Activated naive CD8-positive, alpha-beta T cell treated with anti-CD3 and anti-CD28 coated beads, Interleukin-2, amount 10 ng/mL, durations not matched to agents 7 days and 5 days (primary cell): ENCODE measurements at regions not wholly inside any gene's neighbourhood (a gene's known extent, or its start where the extent isn't known, plus 50 kb on each side); places are given as distances from the start of the nearest gene placed in this dataset.

Experiments
- ATAC-seq: fragments of 150-1000 bp; cut with Tn5 transposase; one replicate; pipeline ENCODE4 v1.10.0; 2021; ENCODE audit warnings: low read depth, moderate library complexity
- POLR2A ChIA-PET: fragments of 350-600 bp; sonication (Branson Sonifier 250); formaldehyde crosslinking; loops from one replicate; lab custom pipeline; 2021; ENCODE audit warnings: antibody characterized with exemption; lab: Charles Lee
- DNase-seq: peaks from one replicate; pipeline ENCODE4 v3.0.0; 2021
- H3K27ac Mint-ChIP-seq: one replicate; pipeline ENCODE4 v1.8.0; 2022; ENCODE audit warnings: mild to moderate bottlenecking, mixed read lengths
- H3K27me3 Mint-ChIP-seq: one replicate; pipeline ENCODE4 v1.8.0; 2022; ENCODE audit warnings: mild to moderate bottlenecking, moderate library complexity, mixed read lengths
- H3K36me3 Mint-ChIP-seq: one replicate; pipeline ENCODE4 v1.8.0; 2021; ENCODE audit warnings: mild to moderate bottlenecking, mixed read lengths
- H3K4me1 Mint-ChIP-seq: one replicate; pipeline ENCODE4 v1.8.0; 2021; ENCODE audit warnings: mixed read lengths
- H3K4me3 Mint-ChIP-seq: one replicate; pipeline ENCODE4 v1.8.0; 2022; ENCODE audit warnings: mild to moderate bottlenecking, moderate library complexity, mixed read lengths
- H3K9me3 Mint-ChIP-seq: one replicate; pipeline ENCODE4 v1.8.0; 2021; ENCODE audit warnings: mixed read lengths

GRCh38 chr12:18794000-18794399 lies 56.1 kb downstream of the CAPZA3 start:
- Mint-ChIP-seq H3K4me3 (no peak overlapping the region), H3K9me3 (no peaks in the 10 kb centered on the region), H3K27ac (no peak overlapping the region), H3K36me3 (no peaks in the 10 kb centered on the region), H3K27me3 (no peaks in the 10 kb centered on the region), H3K4me1 (no peaks in the 10 kb centered on the region)
- ATAC-seq: no peak
- POLR2A ChIA-PET: no interaction called here
- no peak for DNase-seq

GRCh38 chr12:18797604-18798003 lies 59.7 kb downstream of the CAPZA3 start:
- Mint-ChIP-seq H3K27me3 (no peaks in the 10 kb centered on the region), H3K36me3 (no peaks in the 10 kb centered on the region), H3K4me3 (no peak overlapping the region), H3K27ac (no peak overlapping the region), H3K9me3 (no peaks in the 10 kb centered on the region), H3K4me1 (no peaks in the 10 kb centered on the region)
- DNase-seq: no peak
- POLR2A ChIA-PET: no interaction called here
- ATAC-seq: no peak

DNA sequence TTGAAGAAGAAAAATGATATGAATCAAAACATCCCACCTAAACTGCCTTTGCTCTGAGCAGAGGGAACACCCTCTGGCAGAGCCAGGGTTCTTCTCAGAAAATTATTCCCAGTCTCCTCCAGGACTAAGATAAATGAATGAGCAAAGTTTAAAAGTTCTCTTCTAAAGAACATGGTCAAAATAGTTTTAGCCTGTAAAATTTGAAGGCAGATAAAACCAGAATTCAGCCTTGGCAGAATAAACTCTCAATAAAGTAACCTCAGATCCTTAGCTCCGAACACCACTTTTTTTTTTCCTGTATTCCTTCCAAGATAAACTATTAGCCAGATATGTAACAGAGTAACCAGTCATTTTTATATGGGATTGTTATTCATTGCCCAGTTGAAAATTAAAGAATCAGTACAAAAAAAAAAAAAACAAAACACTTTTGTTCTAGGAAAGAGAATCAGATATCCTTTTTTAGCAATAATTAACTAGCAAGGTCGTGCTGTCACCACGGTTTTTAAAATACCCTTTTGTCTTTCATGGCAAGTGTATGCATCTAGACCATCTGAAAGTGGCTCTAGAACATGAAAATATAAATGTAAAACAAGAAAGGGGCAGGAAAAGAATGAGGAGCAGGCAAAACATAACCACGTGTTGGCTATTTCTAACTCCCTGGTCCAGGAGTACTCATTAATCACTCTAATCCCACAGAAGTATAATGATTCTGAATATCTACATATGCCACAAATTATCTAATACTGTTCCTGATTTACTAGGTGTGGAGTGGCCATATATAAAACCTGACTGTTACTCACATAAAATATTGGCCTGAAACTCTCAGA lies 60.8 kb downstream of the CAPZA3 start:
- ATAC-seq (no peak), DNase-seq (no peak)
- H3K4me3 Mint-ChIP-seq: no peak overlapping the region
- H3K27ac Mint-ChIP-seq: no peak overlapping the region
- H3K4me1 Mint-ChIP-seq: no peaks in the 10 kb centered on the region
- H3K27me3 Mint-ChIP-seq: no peaks in the 10 kb centered on the region
- H3K36me3 Mint-ChIP-seq: no peaks in the 10 kb centered on the region
- POLR2A ChIA-PET: no interaction called here
- no peaks in the 10 kb centered on the region for H3K9me3 Mint-ChIP-seq

DNA sequence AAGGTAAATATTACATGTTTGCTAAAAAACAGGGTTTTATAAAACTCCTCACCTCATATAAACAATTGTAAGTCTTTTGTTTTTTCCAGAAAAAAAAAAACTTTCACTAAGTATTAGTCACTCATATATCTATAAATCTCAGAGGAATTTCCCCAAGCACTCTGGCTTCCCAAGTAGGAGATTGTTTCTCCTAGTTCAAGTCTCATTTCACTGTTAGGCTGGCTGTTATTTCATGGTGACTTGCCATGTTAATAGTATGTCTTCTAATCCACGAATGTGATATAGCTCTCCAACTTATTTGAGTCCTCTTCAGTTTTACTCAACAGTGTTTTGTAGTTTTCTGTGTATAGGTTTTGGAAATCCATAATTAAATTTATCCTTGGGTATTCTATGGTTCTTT lies 61.6 kb downstream of the CAPZA3 start:
- no peaks in the 10 kb centered on the region for H3K36me3 Mint-ChIP-seq
- POLR2A ChIA-PET: no interaction called here
- no peak overlapping the region for H3K4me3 Mint-ChIP-seq
- H3K27me3 Mint-ChIP-seq: no peaks in the 10 kb centered on the region
- DNase-seq: no peak
- no peak overlapping the region for H3K27ac Mint-ChIP-seq
- no peaks in the 10 kb centered on the region for H3K4me1 Mint-ChIP-seq
- no peaks in the 10 kb centered on the region for H3K9me3 Mint-ChIP-seq
- ATAC-seq: no peak

DNA sequence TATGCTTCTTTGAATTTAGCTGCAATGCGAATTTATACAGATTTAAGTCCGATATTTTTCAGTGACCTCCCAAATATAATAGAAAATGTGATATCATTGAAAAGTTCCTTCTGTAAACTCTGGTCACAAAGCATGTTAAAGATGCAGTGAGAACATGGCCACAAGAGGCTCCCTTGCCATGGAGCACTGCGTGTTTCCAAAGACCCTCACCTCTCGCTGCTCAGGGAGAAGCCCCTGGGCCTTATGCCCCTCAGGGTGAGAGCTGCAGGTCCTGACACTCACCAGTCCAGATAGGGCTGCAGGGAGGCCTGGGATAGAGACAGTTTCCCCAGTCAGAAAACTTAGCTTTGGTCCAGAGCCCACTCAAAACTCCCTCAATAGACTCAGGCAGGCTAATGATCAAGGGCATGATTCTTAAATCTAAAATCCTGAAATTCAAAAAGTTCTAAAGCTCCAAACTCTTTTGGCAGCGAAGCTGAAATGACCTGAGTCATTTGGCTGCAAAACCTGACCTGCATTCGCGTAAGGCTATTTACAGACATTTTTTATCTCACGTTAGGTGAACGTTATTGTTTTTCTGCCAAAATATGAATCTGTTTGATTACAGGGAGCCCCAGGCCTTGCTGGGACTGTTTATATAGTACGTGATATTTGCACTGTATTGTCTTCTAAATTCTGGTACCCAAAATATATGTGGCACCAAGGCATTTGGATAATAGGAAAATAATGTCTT lies 67.8 kb downstream of the CAPZA3 start:
- POLR2A ChIA-PET: no interaction called here
- Mint-ChIP-seq H3K27ac (no peak overlapping the region), H3K9me3 (peaks cover 4% of the 10 kb centered on the region), H3K4me3 (no peak overlapping the region), H3K27me3 (no peaks in the 10 kb centered on the region), H3K36me3 (no peaks in the 10 kb centered on the region), H3K4me1 (no peaks in the 10 kb centered on the region)
- no peak for ATAC-seq
- DNase-seq: no peak

- no peak overlapping the region for H3K27ac Mint-ChIP-seq
- no peak overlapping the region for H3K4me3 Mint-ChIP-seq
- H3K4me1 Mint-ChIP-seq: no peaks in the 10 kb centered on the region
- no peak for DNase-seq
- ATAC-seq: no peak
- POLR2A ChIA-PET: no interaction called here
- no peaks in the 10 kb centered on the region for H3K27me3 Mint-ChIP-seq
- peaks cover 4% of the 10 kb centered on the region for H3K9me3 Mint-ChIP-seq
- H3K36me3 Mint-ChIP-seq: no peaks in the 10 kb centered on the region
Measured at GRCh38 chr12:18807714-18808113, 69.8 kb downstream of the CAPZA3 start.

- ATAC-seq: no peak
- H3K4me3 Mint-ChIP-seq: no peak overlapping the region
- no peak overlapping the region for H3K27ac Mint-ChIP-seq
- DNase-seq: no peak
- no peaks in the 10 kb centered on the region for H3K36me3 Mint-ChIP-seq
- no peaks in the 10 kb centered on the region for H3K27me3 Mint-ChIP-seq
- POLR2A ChIA-PET: no interaction called here
- peaks cover 4% of the 10 kb centered on the region for H3K9me3 Mint-ChIP-seq
- no peaks in the 10 kb centered on the region for H3K4me1 Mint-ChIP-seq
Measured at GRCh38 chr12:18808221-18808620, 70.3 kb downstream of the CAPZA3 start.

GRCh38 chr12:18810537-18811253 lies 72.8 kb downstream of the CAPZA3 start:
- H3K4me3 Mint-ChIP-seq: no peak overlapping the region
- no peak overlapping the region for H3K27ac Mint-ChIP-seq
- POLR2A ChIA-PET: no interaction called here
- H3K9me3 Mint-ChIP-seq: peaks cover 4% of the 10 kb centered on the region
- H3K4me1 Mint-ChIP-seq: no peaks in the 10 kb centered on the region
- H3K27me3 Mint-ChIP-seq: no peaks in the 10 kb centered on the region
- no peaks in the 10 kb centered on the region for H3K36me3 Mint-ChIP-seq
- ATAC-seq: no peak
- no peak for DNase-seq

- Mint-ChIP-seq H3K9me3 (peaks cover 4% of the 10 kb centered on the region), H3K27me3 (no peaks in the 10 kb centered on the region), H3K4me1 (no peaks in the 10 kb centered on the region), H3K27ac (no peak overlapping the region), H3K36me3 (no peaks in the 10 kb centered on the region), H3K4me3 (no peak overlapping the region)
- no peak for DNase-seq
- POLR2A ChIA-PET: no interaction called here
- ATAC-seq: no peak
Measured at GRCh38 chr12:18811273-18811672, 73.4 kb downstream of the CAPZA3 start.

GRCh38 chr12:18813753-18814152 lies 75.8 kb downstream of the CAPZA3 start:
- no peak overlapping the region for H3K4me3 Mint-ChIP-seq
- no peaks in the 10 kb centered on the region for H3K4me1 Mint-ChIP-seq
- H3K27me3 Mint-ChIP-seq: no peaks in the 10 kb centered on the region
- ATAC-seq (no peak), DNase-seq (no peak)
- H3K9me3 Mint-ChIP-seq: peaks cover 4% of the 10 kb centered on the region
- H3K36me3 Mint-ChIP-seq: no peaks in the 10 kb centered on the region
- POLR2A ChIA-PET: no interaction called here
- no peak overlapping the region for H3K27ac Mint-ChIP-seq

DNA sequence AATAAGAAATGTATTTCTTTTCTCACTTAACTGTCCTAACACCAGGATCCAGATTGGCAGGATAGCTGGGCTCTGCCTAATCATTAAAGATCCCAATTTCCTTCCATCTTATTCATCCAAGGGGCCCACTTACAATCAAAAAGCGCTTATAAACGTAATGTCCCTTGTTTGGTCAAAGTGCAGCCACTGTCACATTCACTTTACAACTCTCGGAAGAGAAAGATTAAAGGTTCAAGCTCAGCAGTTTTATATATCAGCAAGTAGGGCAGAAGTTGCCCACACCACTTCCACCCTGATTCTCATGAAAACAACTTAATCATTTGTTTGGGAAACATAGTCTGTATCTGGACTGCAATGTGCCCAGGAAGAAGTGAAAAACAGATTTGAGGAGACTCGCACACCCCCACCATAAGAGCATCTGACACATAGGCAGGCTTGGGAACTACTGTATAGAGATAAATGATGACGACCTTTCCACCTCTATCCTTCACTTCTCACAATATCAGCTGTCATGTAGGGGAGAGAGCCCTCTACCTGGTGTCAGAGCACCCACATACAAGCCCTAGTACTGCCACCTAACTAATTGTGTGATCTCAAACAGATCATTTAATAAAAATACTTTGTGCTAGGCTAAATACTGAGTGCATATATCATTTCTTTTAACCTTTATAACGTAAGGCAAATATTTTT lies 80.8 kb downstream of the CAPZA3 start:
- POLR2A ChIA-PET: interaction anchor here (0.7 kb wide), 1 partner anchor 58 kb away, joined by 3 read pairs; no protein-coding TSS in a partner anchor
- Mint-ChIP-seq H3K36me3 (no peaks in the 10 kb centered on the region), H3K4me1 (no peaks in the 10 kb centered on the region), H3K27me3 (no peaks in the 10 kb centered on the region), H3K4me3 (no peak overlapping the region), H3K9me3 (no peaks in the 10 kb centered on the region), H3K27ac (no peak overlapping the region)
- DNase-seq (no peak), ATAC-seq (no peak)

GRCh38 chr12:18819484-18819883 lies 81.6 kb downstream of the CAPZA3 start:
- H3K27me3 Mint-ChIP-seq: no peaks in the 10 kb centered on the region
- ATAC-seq: no peak
- H3K27ac Mint-ChIP-seq: no peak overlapping the region
- H3K9me3 Mint-ChIP-seq: no peaks in the 10 kb centered on the region
- DNase-seq: no peak
- H3K4me3 Mint-ChIP-seq: no peak overlapping the region
- H3K36me3 Mint-ChIP-seq: no peaks in the 10 kb centered on the region
- H3K4me1 Mint-ChIP-seq: no peaks in the 10 kb centered on the region
- POLR2A ChIA-PET: no interaction called here

DNA sequence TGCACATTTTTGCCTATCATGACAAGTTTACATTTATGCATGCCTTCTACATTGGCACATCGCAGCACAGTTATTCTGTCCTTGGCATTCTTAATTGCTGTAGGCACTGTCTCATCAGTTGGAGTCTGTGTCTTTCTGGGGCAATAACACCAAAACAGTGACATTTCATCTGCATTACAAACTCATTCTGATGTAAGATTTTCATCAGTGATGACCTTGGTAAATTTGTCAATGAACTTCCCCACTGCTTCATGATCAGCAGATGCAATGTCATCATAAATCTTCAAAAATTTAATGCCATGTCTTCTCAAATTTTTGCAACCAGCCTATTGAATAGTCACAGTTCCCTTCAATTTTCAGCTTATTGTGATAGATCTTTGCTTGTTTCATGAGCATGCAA lies 85.5 kb downstream of the CAPZA3 start:
- POLR2A ChIA-PET: no interaction called here
- DNase-seq (no peak), ATAC-seq (no peak)
- Mint-ChIP-seq H3K9me3 (no peaks in the 10 kb centered on the region), H3K27ac (no peak overlapping the region), H3K4me3 (no peak overlapping the region), H3K36me3 (no peaks in the 10 kb centered on the region), H3K27me3 (no peaks in the 10 kb centered on the region), H3K4me1 (no peaks in the 10 kb centered on the region)
